Stimulated activated CD8-positive, alpha-beta memory T cell treated with anti-CD3 and anti-CD28 coated beads, Interleukin-7, amount 100 ng/mL, for 48 hours (primary cell): ENCODE measurements at regions not wholly inside any gene's neighbourhood (a gene's known extent, or its start where the extent isn't known, plus 50 kb on each side); places are given as distances from the start of the nearest gene placed in this dataset.

Experiments used
- DNase-seq, 2 donors: peaks; one replicate each; pipeline ENCODE4 v3.0.0-alpha.2; 2020; ENCODE audit warnings: low read depth in 1 of 2; ENCODE audit errors: extremely low read depth in 1 of 2

- no peak for DNase-seq
These were observed 800.2 kb upstream of the TENM3 start for GRCh38 chr4:181443021-181443420.

DNA sequence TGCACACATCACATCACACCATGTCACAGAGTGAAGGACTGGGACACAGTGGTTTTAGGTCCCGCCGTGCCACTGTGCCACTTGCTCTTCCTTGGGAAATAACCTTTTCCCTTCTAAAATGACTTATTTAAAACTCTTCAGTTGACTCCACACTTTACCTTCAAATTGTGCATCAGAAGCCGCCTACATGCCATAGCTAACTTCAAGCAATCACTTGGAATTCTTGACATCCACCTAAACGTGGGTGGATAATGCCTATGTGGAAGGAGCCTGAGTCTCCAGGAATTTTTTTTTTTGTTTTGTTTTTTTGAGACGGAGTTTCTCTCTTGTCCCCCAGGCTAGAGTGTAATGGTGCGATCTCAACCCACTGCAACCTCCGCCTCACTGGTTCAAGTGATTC is 777.4 kb upstream of the TENM3 start:
- DNase-seq: no peak

DNA sequence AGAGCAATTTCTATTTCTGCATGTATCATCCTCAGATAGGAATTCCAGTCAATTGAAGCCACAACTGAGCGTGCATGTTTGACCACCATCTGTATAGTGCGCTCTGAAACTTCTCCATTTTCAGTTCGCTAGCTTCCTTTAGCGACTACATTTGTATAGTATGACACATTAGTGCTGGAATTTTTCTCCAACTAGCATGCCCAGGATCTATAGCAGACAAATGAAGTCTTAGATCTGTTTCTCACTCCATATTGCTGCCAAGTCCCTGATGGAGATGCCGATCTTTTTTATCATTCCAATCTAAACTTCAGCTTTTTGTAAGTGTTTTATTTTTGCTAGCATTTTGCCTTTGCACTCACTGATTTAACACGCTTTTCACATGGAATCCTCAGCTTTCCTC is 774.8 kb upstream of the TENM3 start:
- DNase-seq: no peak

DNA sequence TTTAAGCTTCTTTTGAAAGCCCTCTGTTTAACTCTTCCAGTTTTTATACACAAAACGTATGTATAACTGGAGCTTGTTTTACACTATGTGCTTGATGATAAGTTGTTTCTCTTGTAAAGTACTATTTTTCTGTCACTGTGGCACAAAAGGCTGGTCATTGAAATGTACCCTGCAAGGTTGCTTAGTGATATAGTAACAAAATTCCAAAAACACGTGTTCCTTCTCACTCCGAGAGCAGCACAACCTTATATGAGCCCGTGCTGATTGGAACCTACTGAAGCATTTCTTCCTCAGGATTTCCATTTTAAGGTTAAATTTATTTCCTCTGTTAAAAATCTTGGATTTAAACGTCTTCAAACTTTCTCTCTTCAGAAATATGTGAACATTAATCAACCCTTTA is 772.9 kb upstream of the TENM3 start:
- no peak for DNase-seq

DNA sequence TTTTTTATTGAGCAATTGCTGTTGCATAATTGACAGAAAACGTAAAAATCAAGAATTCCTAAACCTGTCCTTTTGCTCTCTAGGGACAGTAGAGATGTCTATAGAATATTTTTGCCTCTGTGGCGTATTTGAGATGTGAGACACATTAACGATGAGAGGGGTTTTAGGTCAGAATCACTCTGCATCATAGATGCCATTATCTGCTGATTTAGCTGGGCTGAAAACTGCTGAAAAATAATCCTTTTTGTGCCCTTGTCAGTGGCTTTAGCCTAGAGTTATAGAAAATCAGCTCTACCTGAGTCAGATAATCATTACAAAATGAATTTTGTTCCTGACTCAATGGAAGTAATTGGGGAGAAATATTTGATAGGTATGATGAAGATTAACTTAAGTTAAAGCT is 767.8 kb upstream of the TENM3 start:
- no peak for DNase-seq

DNA sequence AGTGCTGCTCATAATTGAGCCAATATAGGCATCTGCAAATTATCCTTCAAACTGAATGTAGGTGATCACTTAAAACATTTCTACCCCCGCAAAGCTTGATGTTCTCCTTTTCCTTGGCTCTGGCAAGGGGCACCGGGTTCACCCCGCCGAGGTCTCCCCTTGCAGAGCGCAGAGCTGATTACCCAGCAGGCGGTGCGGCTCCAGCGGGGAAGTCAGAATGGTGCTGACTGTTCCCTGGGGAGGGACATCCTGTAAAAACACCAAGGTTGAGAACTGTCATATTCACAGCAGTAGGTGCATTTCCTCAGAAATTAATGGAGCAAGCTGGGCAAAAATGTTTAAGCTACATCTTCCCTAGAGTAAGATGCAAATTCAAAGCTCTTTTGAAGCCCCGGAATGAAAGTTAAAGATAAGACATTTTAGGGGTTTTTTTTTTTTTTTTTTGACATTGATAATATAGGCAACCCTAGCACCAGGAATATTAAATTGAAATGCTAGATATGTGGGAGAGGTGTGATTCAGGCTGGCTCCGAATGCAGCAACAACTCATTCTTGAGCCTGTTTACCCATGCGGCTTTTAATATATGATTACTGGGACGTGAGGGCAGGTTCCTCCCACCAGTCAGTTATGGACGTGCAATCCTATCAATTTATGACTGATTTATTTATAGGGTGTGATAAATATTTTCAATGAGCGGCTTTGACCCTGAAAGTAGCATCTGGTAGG is 767.3 kb upstream of the TENM3 start:
- no peak for DNase-seq

GRCh38 chr4:181476508-181476890 is 766.7 kb upstream of the TENM3 start:
- no peak for DNase-seq

DNA sequence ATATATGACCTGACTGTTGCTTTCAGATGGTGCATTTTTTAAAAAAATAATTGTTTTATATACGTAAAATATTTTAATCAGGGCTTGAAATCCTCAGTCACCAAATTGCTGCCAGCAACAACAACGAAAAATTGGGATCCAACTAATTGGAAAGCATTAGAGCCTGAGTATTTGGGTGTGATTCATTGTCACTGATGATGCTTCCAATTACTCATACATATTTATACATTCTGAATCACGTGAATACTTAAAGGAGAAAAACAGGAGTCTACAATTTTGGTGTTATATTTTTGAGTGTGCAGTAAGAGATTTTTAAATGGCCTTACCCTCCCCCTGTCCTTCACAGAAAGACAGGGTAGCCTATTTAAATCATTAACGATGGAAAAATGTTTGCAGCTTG is 765.6 kb upstream of the TENM3 start:
- DNase-seq: no peak

GRCh38 chr4:181478656-181479055 is 764.5 kb upstream of the TENM3 start:
- DNase-seq: no peak

DNA sequence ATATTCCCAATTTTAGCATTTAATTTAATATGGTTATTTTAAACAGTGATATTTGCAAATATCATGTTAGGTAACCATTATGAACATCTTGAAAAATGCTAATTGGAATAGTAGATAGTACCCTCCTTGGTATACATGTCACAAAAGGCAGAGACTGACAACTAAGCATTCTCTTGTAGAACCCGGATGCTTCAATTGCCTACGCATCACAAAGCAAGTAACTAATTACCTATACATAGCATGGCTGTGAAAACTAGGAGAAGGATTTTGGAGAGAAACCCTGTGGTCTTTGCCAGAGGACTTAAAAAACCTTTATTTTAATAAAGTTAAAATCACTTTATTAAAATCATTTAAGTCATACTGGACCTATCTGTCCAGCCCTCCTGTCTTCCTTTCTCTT is 764.1 kb upstream of the TENM3 start:
- no peak for DNase-seq

GRCh38 chr4:181484396-181484795 is 758.8 kb upstream of the TENM3 start:
- DNase-seq: no peak

DNA sequence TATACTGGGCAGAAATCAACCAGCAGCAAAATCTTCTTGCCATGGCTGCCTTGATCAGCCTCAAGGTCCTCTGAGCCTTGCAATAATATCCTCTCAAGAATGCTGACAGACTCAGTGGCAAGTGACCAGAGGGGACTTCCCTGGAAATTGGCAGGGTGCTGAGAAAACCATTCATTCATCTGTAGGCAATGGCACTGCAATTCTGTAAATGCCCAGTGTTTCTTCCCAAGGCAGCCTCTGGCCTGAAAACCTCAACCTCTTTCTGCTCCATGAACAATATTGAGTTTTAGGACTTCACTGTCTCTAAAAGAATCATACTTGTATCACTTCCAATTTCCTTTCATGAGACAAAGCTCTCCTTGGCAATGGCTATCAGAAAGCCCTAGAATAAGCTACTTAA is 754.3 kb upstream of the TENM3 start:
- no peak for DNase-seq

- no peak for DNase-seq
These were observed 745.1 kb upstream of the TENM3 start for GRCh38 chr4:181498148-181498547.

GRCh38 chr4:181502611-181503010 is 740.6 kb upstream of the TENM3 start:
- no peak for DNase-seq

GRCh38 chr4:181503687-181504390 is 739.4 kb upstream of the TENM3 start:
- DNase-seq: no peak

DNA sequence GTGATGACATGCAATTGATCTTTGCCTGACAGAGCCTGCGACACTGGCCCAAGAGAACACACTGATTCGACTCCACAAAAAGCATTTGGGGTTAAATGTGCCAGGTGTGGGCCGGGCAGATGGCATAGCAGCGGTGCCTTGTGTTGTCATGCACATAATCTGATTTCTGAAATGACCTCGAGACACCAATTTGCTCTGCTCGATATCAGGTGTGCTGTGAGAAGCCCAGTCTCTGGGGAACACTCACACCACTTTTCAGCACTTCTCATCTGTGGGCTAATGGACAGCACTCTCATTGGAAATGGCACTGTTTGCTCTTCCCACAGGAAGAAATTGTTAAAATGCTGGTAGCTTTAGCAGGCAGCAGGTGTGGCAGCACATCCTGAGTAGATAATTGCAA is 738.3 kb upstream of the TENM3 start:
- no peak for DNase-seq

DNA sequence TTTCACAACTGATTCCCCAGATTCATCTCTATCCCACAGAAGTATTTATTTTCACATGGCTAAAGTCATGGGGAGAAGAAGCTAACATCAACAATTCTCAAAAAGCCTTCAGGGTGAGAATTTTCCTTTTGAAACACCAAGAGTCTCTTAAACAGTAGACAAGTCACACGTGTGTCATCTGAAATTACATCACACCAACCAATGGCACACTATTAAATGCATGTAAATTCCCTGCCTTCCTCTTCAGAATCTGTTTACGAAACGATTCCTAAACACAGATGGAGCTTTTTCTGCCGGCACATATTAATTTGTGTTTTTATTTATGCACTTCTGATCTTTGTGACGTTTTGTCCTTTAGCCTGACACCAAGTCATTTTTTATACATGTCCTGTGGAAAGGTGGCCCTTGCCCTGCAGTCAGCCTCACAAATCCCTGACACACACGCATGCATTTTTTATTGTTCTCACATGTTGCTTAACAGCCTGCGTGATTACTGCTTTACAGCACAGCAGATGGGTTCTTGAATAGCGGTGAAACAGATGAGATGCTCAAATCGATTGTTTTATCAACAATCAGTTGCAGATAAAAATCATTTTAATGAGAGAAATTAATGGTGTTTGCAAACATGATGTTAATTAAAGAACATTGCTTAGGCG is 735.9 kb upstream of the TENM3 start:
- DNase-seq: no peak

- DNase-seq: no peak
These were observed 735.3 kb upstream of the TENM3 start for GRCh38 chr4:181507938-181508337.

DNA sequence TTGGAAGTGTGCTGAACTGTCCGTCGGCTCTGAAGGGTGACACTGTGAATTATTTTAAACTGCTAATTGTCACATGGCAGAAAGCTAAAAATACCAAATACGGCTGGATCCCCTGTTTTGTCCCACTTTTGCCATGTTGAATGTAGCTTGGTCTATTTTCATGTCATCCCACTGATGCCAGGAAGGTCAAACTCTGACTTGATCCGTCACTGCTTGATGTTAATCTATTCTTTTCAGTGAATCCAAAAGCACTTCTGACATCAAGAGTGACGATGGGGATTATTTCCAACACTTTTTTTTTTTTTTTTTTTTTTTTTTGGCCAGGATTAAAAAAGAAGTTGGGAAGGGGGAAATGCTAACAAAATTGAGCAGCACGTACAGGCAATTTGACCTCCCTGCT is 734.6 kb upstream of the TENM3 start:
- no peak for DNase-seq

GRCh38 chr4:181509073-181509472 is 734.1 kb upstream of the TENM3 start:
- DNase-seq: no peak

DNA sequence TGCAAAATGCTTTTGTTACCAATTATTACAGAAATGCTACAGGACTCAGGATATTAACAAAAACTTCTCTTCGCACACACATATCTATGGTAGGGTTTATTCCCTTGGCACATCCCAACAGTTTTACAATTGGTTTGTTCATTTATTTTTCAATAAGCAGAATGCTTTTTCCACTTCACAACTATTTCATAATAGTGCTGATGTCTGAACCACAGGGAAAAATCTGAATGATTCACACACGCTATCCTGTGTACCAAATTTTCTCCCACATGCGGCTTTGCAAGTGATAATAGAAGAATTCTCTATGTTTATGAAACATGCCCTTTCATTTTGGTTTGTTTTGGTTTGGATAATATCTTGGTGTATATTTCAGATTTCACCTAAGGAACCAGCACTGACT is 725.7 kb upstream of the TENM3 start:
- no peak for DNase-seq

DNA sequence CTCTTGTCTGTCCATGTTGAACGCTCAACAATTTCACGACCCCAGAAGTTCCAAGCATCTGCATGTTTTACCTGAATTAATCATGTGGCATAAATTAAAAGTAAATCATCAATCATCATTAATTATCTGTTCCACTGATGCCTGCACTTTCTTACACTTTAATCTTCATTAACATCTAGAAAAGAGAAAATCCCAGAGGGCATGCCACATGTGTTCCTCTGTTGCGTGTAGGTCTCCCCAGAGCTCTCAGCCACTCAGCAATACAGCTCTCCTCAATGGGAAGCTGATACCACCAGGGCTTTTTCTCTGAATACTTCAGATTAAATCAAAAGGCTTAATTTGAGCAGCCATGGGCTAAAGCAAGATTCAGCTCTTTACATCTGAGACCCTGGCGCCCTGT is 722.4 kb upstream of the TENM3 start:
- DNase-seq: no peak
